SIG-M5 treated with dmso at 0.1 percent for 504 hours (cell line): ENCODE measurements at regions not wholly inside any gene's neighbourhood (a gene's known extent, or its start where the extent isn't known, plus 50 kb on each side); places are given as distances from the start of the nearest gene placed in this dataset.
"Not testable (repeated sequence)": the region's sequence is repeated elsewhere in the genome, so short reads cannot be mapped to it uniquely, and the experiment has no call there.

Source experiments
- DNase-seq: peaks from one replicate; lab custom pipeline; 2025; ENCODE audit not compliant: unreplicated experiment; lab: John Stamatoyannopoulos, UW

- DNase-seq, result no peak
Measured at GRCh38 chr4:63315651-63316050, 1093.6 kb downstream of the TECRL start.

DNA sequence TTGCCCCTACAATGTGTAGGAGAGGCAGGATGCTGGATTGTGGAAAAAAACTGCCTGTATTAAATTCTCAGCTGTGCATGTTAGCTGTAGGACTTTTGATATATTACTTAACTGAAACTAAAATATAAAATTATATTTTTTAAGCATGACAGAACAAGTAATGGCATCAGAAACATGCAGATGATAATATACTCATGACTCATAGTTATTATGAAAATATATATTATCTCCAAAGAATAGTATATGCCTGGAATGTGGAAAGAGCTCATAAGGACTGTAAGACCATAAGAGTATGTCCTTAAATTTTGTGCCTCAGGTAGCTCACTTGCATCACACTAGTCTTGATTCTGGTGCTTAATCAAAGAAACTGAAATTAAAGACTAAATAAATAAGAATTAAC, 1100.6 kb downstream of the TECRL start:
- DNase-seq, result no peak

- DNase-seq, result no peak
Measured at GRCh38 chr4:63302792-63303191, 1106.5 kb downstream of the TECRL start.

DNA sequence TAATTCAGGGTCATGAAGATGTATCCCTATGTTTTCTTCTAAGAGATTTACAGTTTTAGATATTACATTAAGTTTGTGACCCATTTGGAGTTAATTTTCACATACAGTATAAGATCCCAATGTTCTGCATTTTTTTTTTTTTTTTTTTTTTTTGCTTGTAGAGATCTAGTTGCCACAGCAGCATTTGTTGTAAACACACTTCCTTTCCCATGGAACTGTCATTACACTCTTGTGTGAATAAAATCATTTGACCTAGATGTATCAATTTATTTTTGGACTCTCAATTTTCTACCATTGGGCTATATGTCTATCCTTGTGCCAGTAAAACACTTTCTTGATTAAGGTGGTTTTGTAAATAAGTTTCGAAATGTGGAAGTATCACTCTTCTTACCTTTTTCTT, 1107.2 kb downstream of the TECRL start:
- no peak for DNase-seq

GRCh38 chr4:63296773-63297172, 1112.5 kb downstream of the TECRL start:
- DNase-seq, result no peak

DNA sequence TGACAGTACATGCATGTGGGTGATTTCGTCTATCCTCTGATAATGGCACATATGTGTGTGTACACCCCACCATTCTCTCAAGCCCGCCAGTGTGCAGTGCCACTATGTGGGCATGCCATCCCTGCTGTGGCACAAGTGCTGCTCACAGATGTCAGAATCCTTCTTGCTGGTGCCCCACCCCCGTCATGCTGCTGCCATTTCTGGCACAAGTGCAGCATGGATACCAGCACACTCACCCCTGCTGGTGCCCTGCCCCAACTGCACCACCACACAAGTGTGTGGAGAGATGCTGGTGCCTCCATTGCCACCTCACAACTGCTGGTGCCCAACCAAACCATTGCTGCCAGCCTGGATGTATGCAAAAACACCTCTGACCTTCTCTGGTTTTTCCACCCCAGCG, 1133.8 kb downstream of the TECRL start:
- DNase-seq, result no peak

GRCh38 chr4:63269156-63269555, 1140.1 kb downstream of the TECRL start:
- DNase-seq, result no peak

- no peak for DNase-seq
Measured at GRCh38 chr4:63233671-63234070, 1175.6 kb downstream of the TECRL start.

DNA sequence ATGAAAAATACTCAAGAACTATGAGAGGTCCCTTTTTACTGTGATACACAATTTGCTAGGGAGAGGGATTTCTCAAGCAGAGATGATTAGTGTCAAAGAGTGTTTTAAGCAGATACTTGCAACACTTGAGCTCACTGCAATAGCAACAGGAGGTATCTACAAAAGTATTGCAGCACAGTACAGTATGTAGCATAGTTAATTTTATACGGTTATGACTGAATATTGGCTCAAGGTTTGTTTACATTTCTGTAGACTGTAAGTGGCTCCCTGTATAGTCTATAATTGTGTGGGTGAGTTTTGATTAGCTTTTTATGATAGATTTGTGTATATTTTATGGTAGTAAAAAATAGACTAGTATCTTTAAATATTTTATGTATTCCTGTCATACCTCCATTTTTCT, 1177.2 kb downstream of the TECRL start:
- DNase-seq, result no peak

DNA sequence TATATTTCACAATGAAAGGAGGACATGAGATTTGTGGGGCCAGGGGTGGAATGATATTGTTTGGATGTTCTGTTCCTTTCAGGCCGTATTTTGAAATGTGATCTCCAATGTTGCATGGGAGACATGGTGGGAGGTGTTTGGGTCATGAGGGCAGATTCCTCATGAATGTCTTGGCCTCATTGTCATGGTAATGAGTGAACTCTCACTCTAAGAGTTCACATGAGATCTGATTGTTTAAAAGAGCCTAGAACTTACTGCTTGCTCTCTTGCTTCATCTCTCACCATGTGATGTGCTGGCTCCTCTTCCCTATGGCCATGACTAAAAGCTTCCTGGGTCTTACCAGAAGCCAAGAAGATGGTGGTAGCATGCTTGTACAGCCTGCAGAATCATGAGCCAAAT, 1183.0 kb downstream of the TECRL start:
- DNase-seq, result no peak

DNA sequence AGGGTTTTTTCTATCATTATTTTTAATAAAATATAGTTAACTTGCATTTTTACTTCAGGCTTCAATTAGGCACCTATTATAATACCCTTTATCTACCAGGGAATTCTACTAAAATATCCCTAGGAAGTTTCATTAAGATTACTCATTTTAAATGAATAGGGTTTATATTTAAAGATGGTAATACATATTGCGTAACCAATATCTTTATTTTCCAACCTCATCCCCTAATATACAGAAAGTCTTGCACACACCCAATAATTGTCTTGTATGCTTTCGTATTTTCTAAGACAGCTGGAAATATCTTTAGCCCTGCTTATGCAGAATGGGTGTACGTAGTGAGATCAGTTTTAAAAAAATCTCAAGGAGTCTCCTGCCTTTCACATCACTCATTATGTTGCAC, 1186.8 kb downstream of the TECRL start:
- no peak for DNase-seq

GRCh38 chr4:63221477-63221876, 1187.8 kb downstream of the TECRL start:
- DNase-seq, result no peak

- DNase-seq, result no peak
Measured at GRCh38 chr4:63218856-63219255, 1190.4 kb downstream of the TECRL start.

- no peak for DNase-seq
Measured at GRCh38 chr4:63214076-63214475, 1195.2 kb downstream of the TECRL start.

DNA sequence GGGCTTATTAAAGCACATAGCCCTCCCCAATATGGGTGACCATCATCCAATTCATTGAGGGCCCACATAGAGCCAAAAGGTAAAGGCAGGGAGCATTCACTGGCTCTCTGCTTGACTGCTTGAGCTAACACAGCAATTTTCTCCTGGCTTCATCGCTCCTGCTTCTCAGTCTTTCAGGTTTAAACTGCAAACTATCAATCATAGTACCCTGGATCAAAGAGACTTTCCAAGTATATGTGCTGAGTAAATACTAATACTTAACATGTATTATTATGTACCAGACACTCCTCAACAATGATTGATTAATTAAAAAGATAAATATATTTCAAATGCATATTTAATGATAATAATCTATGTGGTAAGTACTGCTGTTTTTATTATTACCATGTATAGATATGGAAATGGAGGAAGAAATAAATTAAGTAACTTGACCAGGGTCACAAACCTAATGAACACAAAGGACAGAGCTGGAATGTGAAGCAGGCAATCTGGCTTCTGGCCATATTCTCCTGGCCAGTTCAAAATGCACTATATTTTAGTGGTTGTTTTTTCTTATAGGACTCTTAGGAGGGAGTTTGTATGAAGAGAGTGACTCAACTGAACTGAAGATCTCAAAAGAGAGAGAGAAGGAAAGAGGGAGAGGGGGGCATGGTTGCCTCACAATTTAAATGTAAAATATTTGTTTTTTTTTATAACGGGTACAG, 1197.3 kb downstream of the TECRL start:
- no peak for DNase-seq

DNA sequence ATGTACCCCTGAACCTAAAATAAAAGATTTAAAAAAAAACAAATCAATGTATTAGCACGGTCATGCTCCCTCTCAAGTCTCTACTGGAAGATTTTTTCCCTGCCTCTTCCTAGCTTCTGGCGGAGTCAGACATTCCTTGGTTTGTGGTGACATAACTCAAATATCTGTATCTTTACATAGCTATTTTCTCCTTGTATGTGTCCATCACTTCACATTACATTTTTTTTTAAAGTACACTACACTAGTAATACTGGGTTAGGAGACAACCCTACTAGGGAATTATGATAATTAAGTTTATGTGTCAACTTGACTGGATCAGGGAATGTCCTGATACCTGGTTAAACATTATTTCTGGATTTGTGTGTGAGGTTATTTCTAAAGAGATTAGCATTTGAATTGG, 1197.9 kb downstream of the TECRL start:
- DNase-seq, result no peak

DNA sequence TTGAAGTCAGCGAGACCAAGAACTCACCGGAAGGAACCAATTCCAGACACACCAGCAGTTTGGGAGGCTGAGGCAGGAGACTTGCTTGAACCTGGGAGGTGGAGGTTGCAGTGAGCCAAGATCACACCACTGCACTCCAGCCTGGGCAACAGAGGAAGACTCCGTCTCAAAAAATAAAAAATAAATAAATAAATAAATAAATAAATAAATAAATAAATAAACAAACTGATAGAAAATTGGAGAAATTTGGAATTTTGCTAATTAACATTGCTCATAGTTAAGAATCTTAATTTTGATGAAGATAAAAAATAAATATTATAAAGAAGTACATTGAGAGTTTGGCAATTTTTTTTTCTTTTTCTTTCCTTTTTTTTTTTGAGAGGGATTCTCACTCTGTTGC, 1216.2 kb downstream of the TECRL start:
- not testable (repeated sequence) for DNase-seq

- DNase-seq, result no peak
Measured at GRCh38 chr4:63171341-63171740, 1237.9 kb downstream of the TECRL start.

GRCh38 chr4:63170923-63171322, 1238.3 kb downstream of the TECRL start:
- no peak for DNase-seq

GRCh38 chr4:63169836-63170235, 1239.4 kb downstream of the TECRL start:
- DNase-seq, result no peak

DNA sequence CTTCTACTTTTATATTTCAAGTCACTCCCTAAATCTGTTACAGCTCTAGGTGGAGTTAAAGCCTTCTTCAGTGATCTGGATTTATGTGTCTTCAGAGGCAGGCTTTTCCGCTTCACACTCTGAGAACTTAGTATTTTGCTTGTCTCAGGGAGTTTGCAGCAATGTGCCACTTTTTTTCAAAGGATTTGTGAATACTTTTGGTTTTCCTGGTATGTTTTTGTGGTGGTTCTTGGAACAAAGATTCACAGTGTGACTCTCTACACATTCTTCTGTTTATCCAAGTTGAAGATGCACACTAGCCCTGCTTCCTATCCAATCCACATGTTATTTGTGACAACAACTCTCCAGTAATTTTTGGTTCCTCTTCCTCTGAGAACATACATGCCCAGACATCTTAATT, 1253.7 kb downstream of the TECRL start:
- no peak for DNase-seq

DNA sequence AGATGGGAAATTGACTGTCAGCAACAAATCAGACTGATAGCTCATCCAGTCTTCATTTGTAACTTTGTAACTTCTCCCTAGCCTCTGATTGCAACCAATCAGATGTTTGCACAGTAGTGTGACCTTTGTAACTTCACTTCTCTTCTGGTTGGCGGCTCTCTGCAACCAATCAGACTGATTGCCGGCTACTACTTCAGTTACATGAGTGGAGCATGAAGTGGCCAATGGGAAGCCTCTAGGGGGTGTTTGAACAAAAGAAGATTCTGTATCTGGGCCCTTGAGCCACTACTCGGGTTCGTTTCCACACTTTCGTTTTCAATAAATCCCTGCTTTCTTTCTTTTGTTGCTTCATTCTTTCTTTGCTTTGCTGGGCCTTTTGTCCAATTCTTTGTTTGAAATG, 1285.8 kb downstream of the TECRL start:
- no peak for DNase-seq

- no peak for DNase-seq
Measured at GRCh38 chr4:63122955-63123354, 1286.3 kb downstream of the TECRL start.
